ENCODE measurements at regions not wholly inside any gene's neighbourhood (a gene's known extent, or its start where the extent isn't known, plus 50 kb on each side); places are given as distances from the start of the nearest gene placed in this dataset.
A peak's percentile ranks its signal among the peaks of the same experiment; 100 is the strongest.

GRCh38 chr10:43756341-43756740, 107.7 kb upstream of the ZNF32 start:
- Histone ChIP-seq H3F3A (ENCODE audit: low read depth) (no peaks in the 10 kb centered on the region), H3K4me2 (ENCODE audit: low read depth, low read length, poor library complexity, severe bottlenecking) (no peak overlapping the region), H3K79me2 (ENCODE audit: insufficient read depth, low read length) (no peaks in the 10 kb centered on the region), H3K4me3 (ENCODE audit: low read length, poor library complexity, severe bottlenecking) (no peak overlapping the region), H3K4me1 (ENCODE audit: insufficient read depth, low read length, poor library complexity, severe bottlenecking) (peaks cover 8% of the 10 kb centered on the region), H3K27me3 (ENCODE audit: insufficient read depth, low read length, poor library complexity, severe bottlenecking) (no peaks in the 10 kb centered on the region), H3K9ac (ENCODE audit: low read depth, low read length, poor library complexity, severe bottlenecking) (no peak overlapping the region), H3K9me2 (replicated peaks; ENCODE audit: low read depth, low read length) (no peaks in the 10 kb centered on the region), H3K36me3 (ENCODE audit: insufficient read depth, low read length) (no peaks in the 10 kb centered on the region), H3K9me3 (ENCODE audit: insufficient read depth, low read depth, low read length) (no peaks in the 10 kb centered on the region), H2AFZ (ENCODE audit: low read length) (peak overlapping the region; percentile 52), H4K20me1 (ENCODE audit: insufficient read depth, low read length, poor library complexity, severe bottlenecking) (no peaks in the 10 kb centered on the region)
- no peak for TF ChIP-seq EZH2phosphoT487 (IDR thresholded peaks at IDR 0.05; ENCODE audit: borderline replicate concordance)
- no peak for TF ChIP-seq CTCF (conservative IDR thresholded peaks at IDR 0.05; ENCODE audit: low read length)

- no peak overlapping the region for H3K4me2 ChIP-seq (ENCODE audit: low read depth, low read length, poor library complexity, severe bottlenecking)
- TF ChIP-seq CTCF (conservative IDR thresholded peaks at IDR 0.05; ENCODE audit: low read length), result no peak
- no peak for TF ChIP-seq EZH2phosphoT487 (IDR thresholded peaks at IDR 0.05; ENCODE audit: borderline replicate concordance)
- H3K79me2 ChIP-seq (ENCODE audit: insufficient read depth, low read length), result no peaks in the 10 kb centered on the region
- H3K9me3 ChIP-seq (ENCODE audit: insufficient read depth, low read depth, low read length), result no peaks in the 10 kb centered on the region
- H3K9me2 ChIP-seq (replicated peaks; ENCODE audit: low read depth, low read length), result no peaks in the 10 kb centered on the region
- H3F3A ChIP-seq (ENCODE audit: low read depth), result no peaks in the 10 kb centered on the region
- peaks cover 8% of the 10 kb centered on the region for H3K4me1 ChIP-seq (ENCODE audit: insufficient read depth, low read length, poor library complexity, severe bottlenecking)
- H3K9ac ChIP-seq (ENCODE audit: low read depth, low read length, poor library complexity, severe bottlenecking), result no peak overlapping the region
- no peaks in the 10 kb centered on the region for H3K27me3 ChIP-seq (ENCODE audit: insufficient read depth, low read length, poor library complexity, severe bottlenecking)
- H3K36me3 ChIP-seq (ENCODE audit: insufficient read depth, low read length), result no peaks in the 10 kb centered on the region
- no peak overlapping the region for H3K4me3 ChIP-seq (ENCODE audit: low read length, poor library complexity, severe bottlenecking)
- no peaks in the 10 kb centered on the region for H4K20me1 ChIP-seq (ENCODE audit: insufficient read depth, low read length, poor library complexity, severe bottlenecking)
- peak overlapping the region; percentile 52 for H2AFZ ChIP-seq (ENCODE audit: low read length)
Observed at GRCh38 chr10:43754569-43755260, 106.0 kb upstream of the ZNF32 start.

- Histone ChIP-seq H4K20me1 (ENCODE audit: insufficient read depth, low read length, poor library complexity, severe bottlenecking) (no peaks in the 10 kb centered on the region), H3K27me3 (ENCODE audit: insufficient read depth, low read length, poor library complexity, severe bottlenecking) (no peaks in the 10 kb centered on the region), H3K79me2 (ENCODE audit: insufficient read depth, low read length) (no peaks in the 10 kb centered on the region), H3K9me2 (replicated peaks; ENCODE audit: low read depth, low read length) (no peaks in the 10 kb centered on the region), H2AFZ (ENCODE audit: low read length) (no peak overlapping the region), H3F3A (ENCODE audit: low read depth) (no peaks in the 10 kb centered on the region), H3K4me2 (ENCODE audit: low read depth, low read length, poor library complexity, severe bottlenecking) (no peak overlapping the region), H3K9me3 (ENCODE audit: insufficient read depth, low read depth, low read length) (no peaks in the 10 kb centered on the region), H3K4me1 (ENCODE audit: insufficient read depth, low read length, poor library complexity, severe bottlenecking) (peaks cover 8% of the 10 kb centered on the region), H3K4me3 (ENCODE audit: low read length, poor library complexity, severe bottlenecking) (no peak overlapping the region), H3K9ac (ENCODE audit: low read depth, low read length, poor library complexity, severe bottlenecking) (no peak overlapping the region), H3K36me3 (ENCODE audit: insufficient read depth, low read length) (no peaks in the 10 kb centered on the region)
- TF ChIP-seq EZH2phosphoT487 (IDR thresholded peaks at IDR 0.05; ENCODE audit: borderline replicate concordance), result no peak
- TF ChIP-seq CTCF (conservative IDR thresholded peaks at IDR 0.05; ENCODE audit: low read length), result no peak
Observed at GRCh38 chr10:43753397-43754061, 104.8 kb upstream of the ZNF32 start.
